ENCODE measurements at regions not wholly inside any gene's neighbourhood (a gene's known extent, or its start where the extent isn't known, plus 50 kb on each side); places are given as distances from the start of the nearest gene placed in this dataset.

DNA sequence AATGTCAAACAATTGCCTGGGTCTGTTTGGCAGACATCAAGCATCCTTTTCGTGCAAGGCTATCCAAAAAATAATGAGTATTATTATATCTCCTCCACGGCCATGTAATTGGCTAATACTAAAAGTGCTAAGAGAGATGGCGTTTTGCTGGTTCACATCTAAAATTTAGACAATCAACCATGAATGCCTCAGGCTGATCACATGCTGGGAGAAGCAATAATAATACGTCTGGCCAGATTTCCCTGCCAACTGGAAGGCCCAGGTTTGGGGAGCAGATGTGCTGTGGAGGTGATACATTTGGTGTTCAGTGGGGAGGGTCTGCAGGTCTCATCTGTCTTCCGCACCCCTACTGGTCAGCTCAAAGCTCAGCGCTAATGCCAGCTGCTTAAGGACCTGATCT lies 60.3 kb upstream of the CREB1 start:
- TF ChIP-seq EP300 (IDR thresholded peaks at IDR 0.05) = no peak
- TF ChIP-seq, protein P1, sequence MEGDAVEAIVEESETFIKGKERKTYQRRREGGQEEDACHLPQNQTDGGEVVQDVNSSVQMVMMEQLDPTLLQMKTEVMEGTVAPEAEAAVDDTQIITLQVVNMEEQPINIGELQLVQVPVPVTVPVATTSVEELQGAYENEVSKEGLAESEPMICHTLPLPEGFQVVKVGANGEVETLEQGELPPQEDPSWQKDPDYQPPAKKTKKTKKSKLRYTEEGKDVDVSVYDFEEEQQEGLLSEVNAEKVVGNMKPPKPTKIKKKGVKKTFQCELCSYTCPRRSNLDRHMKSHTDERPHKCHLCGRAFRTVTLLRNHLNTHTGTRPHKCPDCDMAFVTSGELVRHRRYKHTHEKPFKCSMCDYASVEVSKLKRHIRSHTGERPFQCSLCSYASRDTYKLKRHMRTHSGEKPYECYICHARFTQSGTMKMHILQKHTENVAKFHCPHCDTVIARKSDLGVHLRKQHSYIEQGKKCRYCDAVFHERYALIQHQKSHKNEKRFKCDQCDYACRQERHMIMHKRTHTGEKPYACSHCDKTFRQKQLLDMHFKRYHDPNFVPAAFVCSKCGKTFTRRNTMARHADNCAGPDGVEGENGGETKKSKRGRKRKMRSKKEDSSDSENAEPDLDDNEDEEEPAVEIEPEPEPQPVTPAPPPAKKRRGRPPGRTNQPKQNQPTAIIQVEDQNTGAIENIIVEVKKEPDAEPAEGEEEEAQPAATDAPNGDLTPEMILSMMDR (IDR thresholded peaks at IDR 0.05) = no peak
- TF ChIP-seq POLR2A (IDR thresholded peaks at IDR 0.05) = no peak

All from stomach (tissue), 4 donors.